CD14-positive monocyte (primary cell): ENCODE measurements at regions not wholly inside any gene's neighbourhood (a gene's known extent, or its start where the extent isn't known, plus 50 kb on each side); places are given as distances from the start of the nearest gene placed in this dataset.

Source experiments
- DNase-seq, 3 donors: peaks; one replicate each; pipeline ENCODE4 v3.0.0-alpha.2; 2011 to 2022
- H2AFZ ChIP-seq: 2 replicates; pipeline ENCODE4 v1.6.0; 2012; ENCODE audit warnings: mild to moderate bottlenecking, low read depth, low read length, inconsistent platforms; ENCODE audit not compliant: insufficient read depth, poor library complexity, severe bottlenecking
- H3K27ac ChIP-seq, 2 donors: 1 replicate in 1 of 2; 2 replicates in 1 of 2; pipeline ENCODE4 v1.5.1; 2012 to 2013; ENCODE audit warnings: low read length in 2 of 2, control low read depth in 1 of 2, inconsistent platforms in 1 of 2, low read depth in 1 of 2, mild to moderate bottlenecking in 1 of 2
- H3K27me3 ChIP-seq, 2 donors: one replicate each; pipeline versions ENCODE4 v1.6.0 to v1.6.1; 2011 to 2013; ENCODE audit warnings: low read length in 2 of 2; ENCODE audit not compliant: control insufficient read depth in 2 of 2, insufficient read depth in 2 of 2
- H3K36me3 ChIP-seq, 2 donors: replicated peaks in 1 of 2; 1 replicate in 1 of 2; 2 replicates in 1 of 2; pipeline versions ENCODE4 v1.5.1 to v1.6.1; 2012 to 2013; ENCODE audit warnings: low read length in 2 of 2, control low read depth in 1 of 2, inconsistent platforms in 1 of 2, mild to moderate bottlenecking in 1 of 2; ENCODE audit not compliant: insufficient read depth in 2 of 2, control insufficient read depth in 1 of 2
- H3K4me1 ChIP-seq, 2 donors: 1 replicate in 1 of 2; 2 replicates in 1 of 2; pipeline versions ENCODE4 v1.5.1 to v1.6.1; 2012 to 2013; ENCODE audit warnings: low read length in 2 of 2, control low read depth in 1 of 2, inconsistent platforms in 1 of 2, mild to moderate bottlenecking in 1 of 2, moderate library complexity in 1 of 2; ENCODE audit not compliant: insufficient read depth in 2 of 2, control insufficient read depth in 1 of 2
- H3K4me2 ChIP-seq: replicated peaks from 2 replicates; pipeline ENCODE3; 2012; ENCODE audit warnings: low read length, moderate library complexity, mild to moderate bottlenecking; ENCODE audit not compliant: poor library complexity, severe bottlenecking; ENCODE audit errors: extremely low read depth
- H3K4me3 ChIP-seq, 3 experiments: fragments of 200-600 bp in 1 of 3; sonication (generic) in 1 of 3; replicated peaks in 1 of 3; 1 replicate in 2 of 3; 2 replicates in 1 of 3; pipeline ENCODE4 v1.5.1; 2011 to 2013; ENCODE audit warnings: low read length in 3 of 3, mild to moderate bottlenecking in 3 of 3, control low read depth in 2 of 3, low read depth in 2 of 3, inconsistent platforms in 1 of 3, moderate library complexity in 1 of 3
- H3K79me2 ChIP-seq: 2 replicates; pipeline ENCODE4 v1.6.0; 2012; ENCODE audit warnings: mild to moderate bottlenecking, control low read depth, inconsistent platforms, low read length, moderate library complexity; ENCODE audit not compliant: insufficient read depth
- H3K9ac ChIP-seq: 2 replicates; pipeline ENCODE4 v1.6.0; 2017; ENCODE audit warnings: low read length, mild to moderate bottlenecking; ENCODE audit not compliant: insufficient read depth, poor library complexity, severe bottlenecking
- H3K9me3 ChIP-seq, 2 donors: replicated peaks in 1 of 2; 1 replicate in 1 of 2; 2 replicates in 1 of 2; pipeline versions ENCODE4 v1.5.1 to v1.6.1; 2012 to 2013; ENCODE audit warnings: low read length in 2 of 2, control low read depth in 1 of 2; ENCODE audit not compliant: control insufficient read depth in 1 of 2, insufficient read depth in 1 of 2
- H4K20me1 ChIP-seq: 2 replicates; pipeline ENCODE4 v1.6.0; 2012; ENCODE audit warnings: mild to moderate bottlenecking, low read length, control low read depth, moderate library complexity; ENCODE audit not compliant: insufficient read depth
- H3K27ac Mint-ChIP-seq, 7 donors: one replicate each; pipeline ENCODE4 v1.8.0; 2020; ENCODE audit warnings: mild to moderate bottlenecking in 7 of 7, mixed read lengths in 7 of 7, moderate library complexity in 6 of 7, inconsistent platforms in 2 of 7
- H3K27me3 Mint-ChIP-seq, 3 donors: one replicate each; pipeline ENCODE4 v1.8.0; 2021 to 2022; ENCODE audit warnings: low read depth in 3 of 3, mild to moderate bottlenecking in 3 of 3, mixed read lengths in 3 of 3, moderate library complexity in 3 of 3, inconsistent platforms in 1 of 3
- H3K36me3 Mint-ChIP-seq, 2 donors: one replicate each; pipeline ENCODE4 v1.8.0; 2020; ENCODE audit warnings: mixed read lengths in 2 of 2, inconsistent platforms in 1 of 2, mild to moderate bottlenecking in 1 of 2
- H3K4me1 Mint-ChIP-seq: one replicate; pipeline ENCODE4 v1.8.0; 2020; ENCODE audit warnings: mild to moderate bottlenecking, mixed read lengths
- H3K4me3 Mint-ChIP-seq, 2 donors: one replicate each; pipeline ENCODE4 v1.8.0; 2020; ENCODE audit warnings: mild to moderate bottlenecking in 2 of 2, mixed read lengths in 2 of 2, moderate library complexity in 1 of 2
- H3K9me3 Mint-ChIP-seq, 7 donors: one replicate each; pipeline ENCODE4 v1.8.0; 2020 to 2022; ENCODE audit warnings: mixed read lengths in 7 of 7, mild to moderate bottlenecking in 6 of 7, moderate library complexity in 6 of 7, inconsistent platforms in 2 of 7
- CTCF ChIP-seq: fragments of 200-600 bp; IDR thresholded peaks from one replicate; pipeline ENCODE4 v1.8.0; 2022; ENCODE audit warnings: antibody characterized with exemption, mild to moderate bottlenecking
- WGBS: methylation state at CpG from one replicate; pipeline ENCODE4 v1.1.5; 2013; ENCODE audit warnings: missing lambda C conversion rate; ENCODE audit not compliant: insufficient coverage; 5-methylcytosine and 5-hydroxymethylcytosine counted together
- intact Hi-C, 2 donors: fragments of 100-400 bp; cut with micrococcal nuclease; formaldehyde crosslinking; loops; one replicate each; pipeline versions ENCODE4 v1.15.0 to v1.15.1; 2023

- Mint-ChIP-seq H3K4me3 (no peak overlapping the region), H3K27ac (no peak overlapping the region), H3K9me3 (peaks cover 0 to 5% (median 0%) of the 10 kb centered on the region in 7 donors), H3K27me3 (peaks cover 0 to 3% (median 0%) of the 10 kb centered on the region in 3 donors), H3K36me3 (no peaks in the 10 kb centered on the region), H3K4me1 (no peaks in the 10 kb centered on the region)
- no peak for DNase-seq
- Histone ChIP-seq H3K27me3 (no peaks in the 10 kb centered on the region), H3K9ac (no peak overlapping the region), H4K20me1 (no peaks in the 10 kb centered on the region), H3K9me3 (no peaks in the 10 kb centered on the region), H3K36me3 (no peaks in the 10 kb centered on the region), H3K4me1 (no peaks in the 10 kb centered on the region), H2AFZ (no peak overlapping the region), H3K79me2 (no peaks in the 10 kb centered on the region), H3K4me2 (no peak overlapping the region), H3K4me3 (no peak overlapping the region), H3K27ac (no peak overlapping the region)
- intact Hi-C loops = no loop called here
- TF ChIP-seq CTCF = no peak
- 95% methylated on average over 3 of the region's 3 CpGs for WGBS
Observed at GRCh38 chr11:109040303-109040702, 375.4 kb downstream of the DDX10 start.

GRCh38 chr11:109041876-109042275 is 377.0 kb downstream of the DDX10 start:
- Mint-ChIP-seq H3K27ac (no peak overlapping the region), H3K36me3 (no peaks in the 10 kb centered on the region), H3K27me3 (peaks cover 0 to 3% (median 0%) of the 10 kb centered on the region in 3 donors), H3K4me3 (no peak overlapping the region), H3K4me1 (no peaks in the 10 kb centered on the region), H3K9me3 (peaks cover 0 to 9% (median 2%) of the 10 kb centered on the region in 7 donors)
- intact Hi-C loops = no loop called here
- Histone ChIP-seq H3K27ac (no peak overlapping the region), H4K20me1 (no peaks in the 10 kb centered on the region), H3K9me3 (no peaks in the 10 kb centered on the region), H3K36me3 (no peaks in the 10 kb centered on the region), H3K27me3 (no peaks in the 10 kb centered on the region), H3K4me3 (no peak overlapping the region), H3K4me2 (no peak overlapping the region), H3K4me1 (no peaks in the 10 kb centered on the region), H3K9ac (no peak overlapping the region), H2AFZ (no peak overlapping the region), H3K79me2 (no peaks in the 10 kb centered on the region)
- no peak for TF ChIP-seq CTCF
- WGBS = no CpG with 5 or more reads among the region's 3 CpGs
- no peak for DNase-seq
